ENCODE measurements at regions not wholly inside any gene's neighbourhood (a gene's known extent, or its start where the extent isn't known, plus 50 kb on each side); places are given as distances from the start of the nearest gene placed in this dataset.

DNA sequence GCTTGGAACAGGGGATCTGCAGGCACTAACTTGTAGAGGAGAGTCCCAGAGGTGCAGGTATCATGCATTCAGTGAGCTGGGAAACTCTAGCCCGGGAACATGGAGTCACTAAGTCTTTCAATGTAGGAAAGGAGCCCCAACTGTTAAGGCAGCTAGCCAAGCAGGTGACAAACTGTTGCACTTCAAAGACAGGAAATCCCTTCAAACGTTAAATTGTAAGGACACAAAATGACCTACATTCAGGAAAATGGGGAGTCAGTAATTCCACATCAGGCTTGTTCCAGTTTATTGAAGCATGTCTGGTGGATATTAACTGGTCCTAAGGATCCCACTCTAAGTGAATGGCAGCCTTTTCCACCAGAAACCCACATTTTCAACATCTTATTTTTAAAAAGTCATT is 364.5 kb downstream of the MTX2 start:
- TF ChIP-seq, protein P1, sequence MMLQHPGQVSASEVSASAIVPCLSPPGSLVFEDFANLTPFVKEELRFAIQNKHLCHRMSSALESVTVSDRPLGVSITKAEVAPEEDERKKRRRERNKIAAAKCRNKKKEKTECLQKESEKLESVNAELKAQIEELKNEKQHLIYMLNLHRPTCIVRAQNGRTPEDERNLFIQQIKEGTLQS (IDR thresholded peaks at IDR 0.05): no peak
- TF ChIP-seq, protein P2, sequence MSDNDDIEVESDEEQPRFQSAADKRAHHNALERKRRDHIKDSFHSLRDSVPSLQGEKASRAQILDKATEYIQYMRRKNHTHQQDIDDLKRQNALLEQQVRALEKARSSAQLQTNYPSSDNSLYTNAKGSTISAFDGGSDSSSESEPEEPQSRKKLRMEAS (IDR thresholded peaks at IDR 0.05): no peak
- TF ChIP-seq RAD21 (IDR thresholded peaks at IDR 0.05) (no peak), JUND (IDR thresholded peaks at IDR 0.05) (no peak), TAF1 (conservative IDR thresholded peaks at IDR 0.05) (no peak), YY1 (IDR thresholded peaks at IDR 0.05) (no peak), GABPA (IDR thresholded peaks at IDR 0.05 in 1 of 2, conservative IDR thresholded peaks at IDR 0.05 in 1 of 2) (no peak), SP1 (IDR thresholded peaks at IDR 0.05) (no peak), HNF4G (IDR thresholded peaks at IDR 0.05) (no peak), RXRA (IDR thresholded peaks at IDR 0.05) (no peak)
- TF ChIP-seq, protein P3, sequence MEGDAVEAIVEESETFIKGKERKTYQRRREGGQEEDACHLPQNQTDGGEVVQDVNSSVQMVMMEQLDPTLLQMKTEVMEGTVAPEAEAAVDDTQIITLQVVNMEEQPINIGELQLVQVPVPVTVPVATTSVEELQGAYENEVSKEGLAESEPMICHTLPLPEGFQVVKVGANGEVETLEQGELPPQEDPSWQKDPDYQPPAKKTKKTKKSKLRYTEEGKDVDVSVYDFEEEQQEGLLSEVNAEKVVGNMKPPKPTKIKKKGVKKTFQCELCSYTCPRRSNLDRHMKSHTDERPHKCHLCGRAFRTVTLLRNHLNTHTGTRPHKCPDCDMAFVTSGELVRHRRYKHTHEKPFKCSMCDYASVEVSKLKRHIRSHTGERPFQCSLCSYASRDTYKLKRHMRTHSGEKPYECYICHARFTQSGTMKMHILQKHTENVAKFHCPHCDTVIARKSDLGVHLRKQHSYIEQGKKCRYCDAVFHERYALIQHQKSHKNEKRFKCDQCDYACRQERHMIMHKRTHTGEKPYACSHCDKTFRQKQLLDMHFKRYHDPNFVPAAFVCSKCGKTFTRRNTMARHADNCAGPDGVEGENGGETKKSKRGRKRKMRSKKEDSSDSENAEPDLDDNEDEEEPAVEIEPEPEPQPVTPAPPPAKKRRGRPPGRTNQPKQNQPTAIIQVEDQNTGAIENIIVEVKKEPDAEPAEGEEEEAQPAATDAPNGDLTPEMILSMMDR (IDR thresholded peaks at IDR 0.05; ENCODE audit: low read depth, low read length, missing input control): no peak
- TF ChIP-seq, protein P4, sequence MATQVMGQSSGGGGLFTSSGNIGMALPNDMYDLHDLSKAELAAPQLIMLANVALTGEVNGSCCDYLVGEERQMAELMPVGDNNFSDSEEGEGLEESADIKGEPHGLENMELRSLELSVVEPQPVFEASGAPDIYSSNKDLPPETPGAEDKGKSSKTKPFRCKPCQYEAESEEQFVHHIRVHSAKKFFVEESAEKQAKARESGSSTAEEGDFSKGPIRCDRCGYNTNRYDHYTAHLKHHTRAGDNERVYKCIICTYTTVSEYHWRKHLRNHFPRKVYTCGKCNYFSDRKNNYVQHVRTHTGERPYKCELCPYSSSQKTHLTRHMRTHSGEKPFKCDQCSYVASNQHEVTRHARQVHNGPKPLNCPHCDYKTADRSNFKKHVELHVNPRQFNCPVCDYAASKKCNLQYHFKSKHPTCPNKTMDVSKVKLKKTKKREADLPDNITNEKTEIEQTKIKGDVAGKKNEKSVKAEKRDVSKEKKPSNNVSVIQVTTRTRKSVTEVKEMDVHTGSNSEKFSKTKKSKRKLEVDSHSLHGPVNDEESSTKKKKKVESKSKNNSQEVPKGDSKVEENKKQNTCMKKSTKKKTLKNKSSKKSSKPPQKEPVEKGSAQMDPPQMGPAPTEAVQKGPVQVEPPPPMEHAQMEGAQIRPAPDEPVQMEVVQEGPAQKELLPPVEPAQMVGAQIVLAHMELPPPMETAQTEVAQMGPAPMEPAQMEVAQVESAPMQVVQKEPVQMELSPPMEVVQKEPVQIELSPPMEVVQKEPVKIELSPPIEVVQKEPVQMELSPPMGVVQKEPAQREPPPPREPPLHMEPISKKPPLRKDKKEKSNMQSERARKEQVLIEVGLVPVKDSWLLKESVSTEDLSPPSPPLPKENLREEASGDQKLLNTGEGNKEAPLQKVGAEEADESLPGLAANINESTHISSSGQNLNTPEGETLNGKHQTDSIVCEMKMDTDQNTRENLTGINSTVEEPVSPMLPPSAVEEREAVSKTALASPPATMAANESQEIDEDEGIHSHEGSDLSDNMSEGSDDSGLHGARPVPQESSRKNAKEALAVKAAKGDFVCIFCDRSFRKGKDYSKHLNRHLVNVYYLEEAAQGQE (IDR thresholded peaks at IDR 0.05): no peak
- TF ChIP-seq, protein P5, sequence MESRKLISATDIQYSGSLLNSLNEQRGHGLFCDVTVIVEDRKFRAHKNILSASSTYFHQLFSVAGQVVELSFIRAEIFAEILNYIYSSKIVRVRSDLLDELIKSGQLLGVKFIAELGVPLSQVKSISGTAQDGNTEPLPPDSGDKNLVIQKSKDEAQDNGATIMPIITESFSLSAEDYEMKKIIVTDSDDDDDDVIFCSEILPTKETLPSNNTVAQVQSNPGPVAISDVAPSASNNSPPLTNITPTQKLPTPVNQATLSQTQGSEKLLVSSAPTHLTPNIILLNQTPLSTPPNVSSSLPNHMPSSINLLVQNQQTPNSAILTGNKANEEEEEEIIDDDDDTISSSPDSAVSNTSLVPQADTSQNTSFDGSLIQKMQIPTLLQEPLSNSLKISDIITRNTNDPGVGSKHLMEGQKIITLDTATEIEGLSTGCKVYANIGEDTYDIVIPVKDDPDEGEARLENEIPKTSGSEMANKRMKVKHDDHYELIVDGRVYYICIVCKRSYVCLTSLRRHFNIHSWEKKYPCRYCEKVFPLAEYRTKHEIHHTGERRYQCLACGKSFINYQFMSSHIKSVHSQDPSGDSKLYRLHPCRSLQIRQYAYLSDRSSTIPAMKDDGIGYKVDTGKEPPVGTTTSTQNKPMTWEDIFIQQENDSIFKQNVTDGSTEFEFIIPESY (IDR thresholded peaks at IDR 0.05): no peak
